CD14-positive monocyte (primary cell): ENCODE measurements at regions not wholly inside any gene's neighbourhood (a gene's known extent, or its start where the extent isn't known, plus 50 kb on each side); places are given as distances from the start of the nearest gene placed in this dataset.

Experiments
- DNase-seq, 3 donors: peaks; one replicate each; pipeline ENCODE4 v3.0.0-alpha.2; 2011 to 2022
- H2AFZ ChIP-seq: 2 replicates; pipeline ENCODE4 v1.6.0; 2012; ENCODE audit warnings: mild to moderate bottlenecking, low read depth, low read length, inconsistent platforms; ENCODE audit not compliant: insufficient read depth, poor library complexity, severe bottlenecking
- H3K27ac ChIP-seq, 2 donors: 1 replicate in 1 of 2; 2 replicates in 1 of 2; pipeline ENCODE4 v1.5.1; 2012 to 2013; ENCODE audit warnings: low read length in 2 of 2, control low read depth in 1 of 2, inconsistent platforms in 1 of 2, low read depth in 1 of 2, mild to moderate bottlenecking in 1 of 2
- H3K27me3 ChIP-seq, 2 donors: one replicate each; pipeline versions ENCODE4 v1.6.0 to v1.6.1; 2011 to 2013; ENCODE audit warnings: low read length in 2 of 2; ENCODE audit not compliant: control insufficient read depth in 2 of 2, insufficient read depth in 2 of 2
- H3K36me3 ChIP-seq, 2 donors: replicated peaks in 1 of 2; 1 replicate in 1 of 2; 2 replicates in 1 of 2; pipeline versions ENCODE4 v1.5.1 to v1.6.1; 2012 to 2013; ENCODE audit warnings: low read length in 2 of 2, control low read depth in 1 of 2, inconsistent platforms in 1 of 2, mild to moderate bottlenecking in 1 of 2; ENCODE audit not compliant: insufficient read depth in 2 of 2, control insufficient read depth in 1 of 2
- H3K4me1 ChIP-seq, 2 donors: 1 replicate in 1 of 2; 2 replicates in 1 of 2; pipeline versions ENCODE4 v1.5.1 to v1.6.1; 2012 to 2013; ENCODE audit warnings: low read length in 2 of 2, control low read depth in 1 of 2, inconsistent platforms in 1 of 2, mild to moderate bottlenecking in 1 of 2, moderate library complexity in 1 of 2; ENCODE audit not compliant: insufficient read depth in 2 of 2, control insufficient read depth in 1 of 2
- H3K4me2 ChIP-seq: replicated peaks from 2 replicates; pipeline ENCODE3; 2012; ENCODE audit warnings: low read length, moderate library complexity, mild to moderate bottlenecking; ENCODE audit not compliant: poor library complexity, severe bottlenecking; ENCODE audit errors: extremely low read depth
- H3K4me3 ChIP-seq, 3 experiments: fragments of 200-600 bp in 1 of 3; sonication (generic) in 1 of 3; replicated peaks in 1 of 3; 1 replicate in 2 of 3; 2 replicates in 1 of 3; pipeline ENCODE4 v1.5.1; 2011 to 2013; ENCODE audit warnings: low read length in 3 of 3, mild to moderate bottlenecking in 3 of 3, control low read depth in 2 of 3, low read depth in 2 of 3, inconsistent platforms in 1 of 3, moderate library complexity in 1 of 3
- H3K79me2 ChIP-seq: 2 replicates; pipeline ENCODE4 v1.6.0; 2012; ENCODE audit warnings: mild to moderate bottlenecking, control low read depth, inconsistent platforms, low read length, moderate library complexity; ENCODE audit not compliant: insufficient read depth
- H3K9ac ChIP-seq: 2 replicates; pipeline ENCODE4 v1.6.0; 2017; ENCODE audit warnings: low read length, mild to moderate bottlenecking; ENCODE audit not compliant: insufficient read depth, poor library complexity, severe bottlenecking
- H3K9me3 ChIP-seq, 2 donors: replicated peaks in 1 of 2; 1 replicate in 1 of 2; 2 replicates in 1 of 2; pipeline versions ENCODE4 v1.5.1 to v1.6.1; 2012 to 2013; ENCODE audit warnings: low read length in 2 of 2, control low read depth in 1 of 2; ENCODE audit not compliant: control insufficient read depth in 1 of 2, insufficient read depth in 1 of 2
- H4K20me1 ChIP-seq: 2 replicates; pipeline ENCODE4 v1.6.0; 2012; ENCODE audit warnings: mild to moderate bottlenecking, low read length, control low read depth, moderate library complexity; ENCODE audit not compliant: insufficient read depth
- H3K27ac Mint-ChIP-seq, 7 donors: one replicate each; pipeline ENCODE4 v1.8.0; 2020; ENCODE audit warnings: mild to moderate bottlenecking in 7 of 7, mixed read lengths in 7 of 7, moderate library complexity in 6 of 7, inconsistent platforms in 2 of 7
- H3K27me3 Mint-ChIP-seq, 3 donors: one replicate each; pipeline ENCODE4 v1.8.0; 2021 to 2022; ENCODE audit warnings: low read depth in 3 of 3, mild to moderate bottlenecking in 3 of 3, mixed read lengths in 3 of 3, moderate library complexity in 3 of 3, inconsistent platforms in 1 of 3
- H3K36me3 Mint-ChIP-seq, 2 donors: one replicate each; pipeline ENCODE4 v1.8.0; 2020; ENCODE audit warnings: mixed read lengths in 2 of 2, inconsistent platforms in 1 of 2, mild to moderate bottlenecking in 1 of 2
- H3K4me1 Mint-ChIP-seq: one replicate; pipeline ENCODE4 v1.8.0; 2020; ENCODE audit warnings: mild to moderate bottlenecking, mixed read lengths
- H3K4me3 Mint-ChIP-seq, 2 donors: one replicate each; pipeline ENCODE4 v1.8.0; 2020; ENCODE audit warnings: mild to moderate bottlenecking in 2 of 2, mixed read lengths in 2 of 2, moderate library complexity in 1 of 2
- H3K9me3 Mint-ChIP-seq, 7 donors: one replicate each; pipeline ENCODE4 v1.8.0; 2020 to 2022; ENCODE audit warnings: mixed read lengths in 7 of 7, mild to moderate bottlenecking in 6 of 7, moderate library complexity in 6 of 7, inconsistent platforms in 2 of 7
- CTCF ChIP-seq: fragments of 200-600 bp; IDR thresholded peaks from one replicate; pipeline ENCODE4 v1.8.0; 2022; ENCODE audit warnings: antibody characterized with exemption, mild to moderate bottlenecking
- WGBS: methylation state at CpG from one replicate; pipeline ENCODE4 v1.1.5; 2013; ENCODE audit warnings: missing lambda C conversion rate; ENCODE audit not compliant: insufficient coverage; 5-methylcytosine and 5-hydroxymethylcytosine counted together
- intact Hi-C, 2 donors: fragments of 100-400 bp; cut with micrococcal nuclease; formaldehyde crosslinking; loops; one replicate each; pipeline versions ENCODE4 v1.15.0 to v1.15.1; 2023

- H3K4me3 Mint-ChIP-seq: peak overlapping the region; percentile 63 to 77
- H3K36me3 Mint-ChIP-seq: peaks cover 0 to 2% of the 10 kb centered on the region in 2 donors
- peak overlapping the region; percentile 87 to 99 (median 93) for H3K27ac Mint-ChIP-seq
- no peak overlapping the region for H3K9ac ChIP-seq
- intact Hi-C loops: no loop called here
- H3K9me3 ChIP-seq: no peaks in the 10 kb centered on the region
- peak overlapping the region; percentile 16 for H3K4me2 ChIP-seq
- peaks cover 57 to 59% of the 10 kb centered on the region in 2 donors for H3K4me1 ChIP-seq
- H3K27ac ChIP-seq: peak overlapping the region; percentile 38 to 68
- peaks cover 0 to 3% (median 0%) of the 10 kb centered on the region in 7 donors for H3K9me3 Mint-ChIP-seq
- no peaks in the 10 kb centered on the region for H3K27me3 Mint-ChIP-seq
- H3K4me1 Mint-ChIP-seq: peaks cover 61% of the 10 kb centered on the region
- DNase-seq: peak; percentile 80 to 90 (median 90)
- H4K20me1 ChIP-seq: no peaks in the 10 kb centered on the region
- no peak overlapping the region for H2AFZ ChIP-seq
- TF ChIP-seq CTCF: no peak
- H3K79me2 ChIP-seq: no peaks in the 10 kb centered on the region
- H3K36me3 ChIP-seq: no peaks in the 10 kb centered on the region
- WGBS: 0% methylated on average over 2 of the region's 2 CpGs
- H3K4me3 ChIP-seq: peak overlapping the region in 1 of 3 experiments; percentile 12
- no peaks in the 10 kb centered on the region for H3K27me3 ChIP-seq
These were observed 304.0 kb downstream of the SPRY2 start for GRCh38 chr13:80036845-80037504.

- peaks cover 47% of the 10 kb centered on the region for H3K4me1 Mint-ChIP-seq
- H3K27me3 Mint-ChIP-seq: no peaks in the 10 kb centered on the region
- H3K79me2 ChIP-seq: no peaks in the 10 kb centered on the region
- H3K27ac ChIP-seq: no peak overlapping the region
- peaks cover 39 to 41% of the 10 kb centered on the region in 2 donors for H3K4me1 ChIP-seq
- no peaks in the 10 kb centered on the region for H3K9me3 ChIP-seq
- no peak overlapping the region for H3K4me2 ChIP-seq
- intact Hi-C loops: no loop called here
- H3K36me3 Mint-ChIP-seq: peaks cover 0 to 2% of the 10 kb centered on the region in 2 donors
- DNase-seq: no peak
- H3K9ac ChIP-seq: no peak overlapping the region
- 100% methylated on average over 1 of the region's 1 CpG for WGBS
- no peaks in the 10 kb centered on the region for H4K20me1 ChIP-seq
- H3K27ac Mint-ChIP-seq: no peak overlapping the region
- peaks cover 0 to 3% (median 0%) of the 10 kb centered on the region in 7 donors for H3K9me3 Mint-ChIP-seq
- H3K36me3 ChIP-seq: no peaks in the 10 kb centered on the region
- H3K4me3 Mint-ChIP-seq: no peak overlapping the region
- no peak overlapping the region for H3K4me3 ChIP-seq
- no peaks in the 10 kb centered on the region for H3K27me3 ChIP-seq
- H2AFZ ChIP-seq: no peak overlapping the region
- TF ChIP-seq CTCF: no peak
These were observed 305.8 kb downstream of the SPRY2 start for GRCh38 chr13:80035096-80035495.
